ENCODE measurements at regions not wholly inside any gene's neighbourhood (a gene's known extent, or its start where the extent isn't known, plus 50 kb on each side); places are given as distances from the start of the nearest gene placed in this dataset.

DNA sequence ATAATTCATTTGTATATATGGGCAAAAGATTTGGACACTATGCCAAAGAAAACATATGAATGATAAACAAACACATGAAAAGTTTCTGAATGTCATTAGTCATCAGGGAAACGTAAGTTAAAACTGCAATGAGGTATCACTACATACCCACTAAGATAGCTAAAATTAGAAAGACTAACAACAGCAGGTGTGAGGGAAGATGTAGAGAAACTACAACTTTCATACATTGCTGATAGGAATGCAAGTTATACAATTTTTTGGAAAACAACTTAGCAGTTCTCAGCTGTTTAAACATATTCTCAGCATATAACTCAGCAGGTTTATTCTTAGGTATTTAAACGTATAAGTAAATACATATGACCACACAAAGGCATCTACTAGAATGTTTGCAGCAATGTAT, 563.5 kb upstream of the KLHL29 start:
- Histone ChIP-seq H3K4me1 (no peaks in the 10 kb centered on the region), H3K9me3 (no peaks in the 10 kb centered on the region), H3K27ac (no peak overlapping the region), H3K4me3 (no peak overlapping the region), H3K36me3 (no peaks in the 10 kb centered on the region), H3K27me3 (no peaks in the 10 kb centered on the region)
- TF ChIP-seq, protein P1, sequence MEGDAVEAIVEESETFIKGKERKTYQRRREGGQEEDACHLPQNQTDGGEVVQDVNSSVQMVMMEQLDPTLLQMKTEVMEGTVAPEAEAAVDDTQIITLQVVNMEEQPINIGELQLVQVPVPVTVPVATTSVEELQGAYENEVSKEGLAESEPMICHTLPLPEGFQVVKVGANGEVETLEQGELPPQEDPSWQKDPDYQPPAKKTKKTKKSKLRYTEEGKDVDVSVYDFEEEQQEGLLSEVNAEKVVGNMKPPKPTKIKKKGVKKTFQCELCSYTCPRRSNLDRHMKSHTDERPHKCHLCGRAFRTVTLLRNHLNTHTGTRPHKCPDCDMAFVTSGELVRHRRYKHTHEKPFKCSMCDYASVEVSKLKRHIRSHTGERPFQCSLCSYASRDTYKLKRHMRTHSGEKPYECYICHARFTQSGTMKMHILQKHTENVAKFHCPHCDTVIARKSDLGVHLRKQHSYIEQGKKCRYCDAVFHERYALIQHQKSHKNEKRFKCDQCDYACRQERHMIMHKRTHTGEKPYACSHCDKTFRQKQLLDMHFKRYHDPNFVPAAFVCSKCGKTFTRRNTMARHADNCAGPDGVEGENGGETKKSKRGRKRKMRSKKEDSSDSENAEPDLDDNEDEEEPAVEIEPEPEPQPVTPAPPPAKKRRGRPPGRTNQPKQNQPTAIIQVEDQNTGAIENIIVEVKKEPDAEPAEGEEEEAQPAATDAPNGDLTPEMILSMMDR (IDR thresholded peaks at IDR 0.05): no peak
- DNase-seq (no peak), ATAC-seq (no peak)
- intact Hi-C loops (cut with DNase I): no loop called here

DNA sequence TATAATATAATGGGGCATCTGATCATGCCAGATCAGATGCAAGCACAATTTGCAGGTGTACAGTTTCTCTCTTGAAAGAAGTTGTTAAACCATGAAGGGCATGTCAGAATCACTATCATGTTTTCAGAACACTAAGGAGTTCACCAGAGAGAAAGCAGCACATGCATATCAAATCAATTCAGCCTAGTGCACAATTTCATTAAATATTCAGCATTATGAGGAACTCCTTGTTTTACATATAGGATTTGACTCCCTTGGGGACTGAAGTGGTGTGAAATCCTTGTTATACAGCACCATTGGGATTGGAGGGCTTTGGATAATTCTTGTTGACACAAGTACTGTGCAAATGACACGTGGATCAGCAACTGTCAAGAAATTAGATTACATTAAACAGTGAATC, 562.1 kb upstream of the KLHL29 start:
- Histone ChIP-seq H3K4me3 (no peak overlapping the region), H3K4me1 (no peaks in the 10 kb centered on the region), H3K27me3 (no peaks in the 10 kb centered on the region), H3K27ac (no peak overlapping the region), H3K9me3 (no peaks in the 10 kb centered on the region), H3K36me3 (no peaks in the 10 kb centered on the region)
- TF ChIP-seq, protein P1 (IDR thresholded peaks at IDR 0.05): no peak
- intact Hi-C loops (cut with DNase I): no loop called here
- no peak for ATAC-seq
- DNase-seq: no peak

DNA sequence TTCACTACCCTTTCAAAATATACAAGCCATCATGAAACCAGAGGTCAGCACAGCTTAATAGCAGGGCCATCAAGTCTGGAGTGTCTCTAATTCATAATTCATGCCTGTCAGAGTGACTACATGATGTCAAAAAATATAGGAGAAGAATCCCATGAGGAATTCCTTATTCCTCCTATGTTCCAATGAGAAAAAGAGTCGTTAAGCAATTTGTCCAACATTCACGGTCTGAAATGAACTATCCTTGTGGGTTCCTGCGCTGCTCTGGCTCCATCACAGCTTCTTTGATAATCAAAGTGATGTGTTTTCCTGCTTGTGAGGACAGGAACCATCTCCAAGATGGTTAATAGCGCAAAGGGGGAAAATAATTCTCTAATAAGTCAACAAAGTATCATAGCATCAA, 560.4 kb upstream of the KLHL29 start:
- Histone ChIP-seq H3K4me3 (no peak overlapping the region), H3K4me1 (no peaks in the 10 kb centered on the region), H3K9me3 (no peaks in the 10 kb centered on the region), H3K36me3 (no peaks in the 10 kb centered on the region), H3K27ac (no peak overlapping the region), H3K27me3 (no peaks in the 10 kb centered on the region)
- DNase-seq: no peak
- ATAC-seq: no peak
- TF ChIP-seq, protein P1 (IDR thresholded peaks at IDR 0.05): no peak
- intact Hi-C loops (cut with DNase I): no loop called here

DNA sequence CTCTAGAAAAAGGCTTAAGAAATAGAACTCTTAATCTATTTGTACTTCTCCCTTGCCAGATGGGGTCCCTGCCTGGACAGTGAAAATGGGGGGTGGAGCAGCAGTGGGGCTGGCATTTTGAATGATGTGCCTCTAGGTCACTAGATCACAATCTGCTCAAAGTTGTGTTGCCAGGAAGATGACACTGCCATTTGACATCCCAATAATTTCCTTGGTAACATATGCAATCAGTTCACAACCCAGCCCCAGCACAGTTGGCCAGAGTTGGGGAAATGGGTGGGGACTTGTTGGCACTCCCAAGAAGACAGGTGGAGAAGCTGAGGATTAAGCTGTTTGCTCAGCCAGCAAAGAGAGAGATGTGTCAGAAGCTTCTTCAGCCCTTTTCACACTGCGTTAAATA, 558.3 kb upstream of the KLHL29 start:
- peaks cover 0 to 4% of the 10 kb centered on the region in 2 donors for H3K9me3 ChIP-seq
- no peaks in the 10 kb centered on the region for H3K27me3 ChIP-seq
- intact Hi-C loops (cut with DNase I): no loop called here
- ATAC-seq (no peak), DNase-seq (no peak)
- no peaks in the 10 kb centered on the region for H3K4me1 ChIP-seq
- H3K27ac ChIP-seq: no peak overlapping the region
- H3K36me3 ChIP-seq: no peaks in the 10 kb centered on the region
- no peak overlapping the region for H3K4me3 ChIP-seq
- TF ChIP-seq, protein P1 (IDR thresholded peaks at IDR 0.05): no peak

DNA sequence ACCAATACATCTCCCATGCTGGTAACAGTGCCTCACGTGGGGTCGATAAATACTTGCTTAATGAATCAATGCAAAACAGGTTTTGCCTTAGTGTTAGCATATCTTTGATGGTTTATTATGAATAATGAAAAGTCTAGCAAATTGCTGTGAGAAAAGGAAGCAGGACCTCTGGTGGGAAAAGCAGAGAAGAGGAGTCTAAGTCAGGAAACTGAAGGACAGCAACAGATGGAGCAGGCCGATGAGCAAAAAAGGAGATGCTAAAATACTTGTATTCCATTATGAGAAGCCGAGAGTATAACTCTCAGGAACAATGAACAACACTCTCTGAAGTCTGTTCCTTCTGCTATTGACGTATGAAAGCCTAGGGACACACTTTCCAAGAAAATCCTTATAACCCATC, 555.2 kb upstream of the KLHL29 start:
- Histone ChIP-seq H3K27ac (no peak overlapping the region), H3K36me3 (no peaks in the 10 kb centered on the region), H3K4me3 (no peak overlapping the region), H3K4me1 (no peaks in the 10 kb centered on the region), H3K9me3 (peaks cover 0 to 4% of the 10 kb centered on the region in 2 donors), H3K27me3 (no peaks in the 10 kb centered on the region)
- intact Hi-C loops (cut with DNase I): no loop called here
- no peak for DNase-seq
- TF ChIP-seq, protein P1 (IDR thresholded peaks at IDR 0.05): no peak
- no peak for ATAC-seq
